SK-N-MC (cell line): ENCODE measurements at regions not wholly inside any gene's neighbourhood (a gene's known extent, or its start where the extent isn't known, plus 50 kb on each side); places are given as distances from the start of the nearest gene placed in this dataset.

ENCODE experiments used
- EZH2 ChIP-seq: fragments of 200-600 bp; sonication (generic); IDR thresholded peaks from one replicate; pipeline ENCODE4 v1.6.1; 2017; ENCODE audit warnings: antibody characterized with exemption
- FOXP2 ChIP-seq: optimal IDR thresholded peaks from 2 replicates; pipeline ENCODE3; 2011; ENCODE audit warnings: mild to moderate bottlenecking, moderate library complexity; ENCODE audit not compliant: insufficient read depth; ENCODE audit errors: extremely low read length, control extremely low read depth
- POLR2AphosphoS5 ChIP-seq: IDR thresholded peaks from 2 replicates; pipeline ENCODE4 v1.6.1; 2012; ENCODE audit warnings: mild to moderate bottlenecking, low read depth, low read length, borderline replicate concordance

DNA sequence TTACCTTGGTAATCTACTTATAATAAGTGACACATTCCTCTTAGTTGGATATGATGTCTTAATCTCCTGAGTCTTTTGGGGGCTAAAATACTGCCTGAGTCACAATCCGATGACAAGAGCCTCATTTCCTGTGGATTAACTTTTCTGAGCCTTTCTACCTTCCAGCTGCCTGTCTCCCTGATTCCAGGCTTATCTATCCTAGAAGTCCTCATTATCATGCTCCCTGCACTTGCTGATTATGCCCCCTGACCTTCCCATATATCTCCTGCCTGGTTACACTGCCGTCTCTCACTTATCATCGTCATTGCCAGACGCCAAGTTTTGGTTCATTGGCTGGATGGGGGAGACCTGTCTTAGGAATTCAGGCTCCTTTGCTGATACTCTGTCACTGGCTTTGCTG is 727.4 kb upstream of the CA10 start:
- TF ChIP-seq EZH2, result no peak
- no peak for TF ChIP-seq POLR2AphosphoS5
- TF ChIP-seq FOXP2, result no peak
